H9 (cell line): ENCODE measurements at regions not wholly inside any gene's neighbourhood (a gene's known extent, or its start where the extent isn't known, plus 50 kb on each side); places are given as distances from the start of the nearest gene placed in this dataset.
A peak's percentile ranks its signal among the peaks of the same experiment; 100 is the strongest.

Experiments
- DNase-seq: peaks from one replicate; pipeline ENCODE4 v3.0.0-alpha.2; 2017
- H2AFZ ChIP-seq: one replicate; pipeline ENCODE4 v1.6.1; 2013; ENCODE audit warnings: mild to moderate bottlenecking, low read length, control low read depth, moderate library complexity
- H2AK5ac ChIP-seq: 2 replicates; pipeline ENCODE4 v1.6.1; 2013; ENCODE audit warnings: low read length, control low read depth, mixed read lengths; ENCODE audit not compliant: insufficient read length
- H2BK120ac ChIP-seq: one replicate; pipeline ENCODE4 v1.6.1; 2013; ENCODE audit warnings: low read depth, mild to moderate bottlenecking, low read length, control low read depth, inconsistent platforms; ENCODE audit not compliant: poor library complexity, severe bottlenecking
- H2BK12ac ChIP-seq: 2 replicates; pipeline ENCODE4 v1.6.1; 2013; ENCODE audit warnings: low read length, control low read depth, mixed read lengths, low read depth; ENCODE audit not compliant: insufficient read length
- H2BK15ac ChIP-seq: 2 replicates; pipeline ENCODE4 v1.6.1; 2013; ENCODE audit warnings: low read depth, low read length, control low read depth
- H2BK20ac ChIP-seq: one replicate; pipeline ENCODE4 v1.6.1; 2013; ENCODE audit warnings: low read depth, mild to moderate bottlenecking, low read length, control low read depth, inconsistent platforms; ENCODE audit not compliant: poor library complexity, severe bottlenecking
- H2BK5ac ChIP-seq: 2 replicates; pipeline ENCODE4 v1.6.1; 2013; ENCODE audit warnings: low read length, control low read depth, mixed read lengths; ENCODE audit not compliant: insufficient read length
- H3K14ac ChIP-seq: 2 replicates; pipeline ENCODE4 v1.6.1; 2013; ENCODE audit warnings: low read length, control low read depth; ENCODE audit not compliant: insufficient read depth
- H3K18ac ChIP-seq: 2 replicates; pipeline ENCODE4 v1.6.1; 2013; ENCODE audit warnings: low read depth, mild to moderate bottlenecking, mixed read lengths, low read length, control low read depth; ENCODE audit not compliant: insufficient read length
- H3K23ac ChIP-seq: 2 replicates; pipeline ENCODE4 v1.6.1; 2013; ENCODE audit warnings: low read length, control low read depth, mixed read lengths, low read depth; ENCODE audit not compliant: insufficient read length
- H3K23me2 ChIP-seq: 2 replicates; pipeline ENCODE4 v1.6.1; 2013; ENCODE audit warnings: low read depth, mild to moderate bottlenecking, mixed read lengths, low read length, control low read depth; ENCODE audit not compliant: insufficient read length, poor library complexity, severe bottlenecking
- H3K27ac ChIP-seq: 2 replicates; pipeline ENCODE4 v1.5.1; 2013; ENCODE audit warnings: low read length, control low read depth, mixed read lengths, low read depth; ENCODE audit not compliant: insufficient read length
- H3K27me3 ChIP-seq: 2 replicates; pipeline ENCODE4 v1.6.1; 2013; ENCODE audit warnings: low read length, control low read depth, inconsistent platforms; ENCODE audit not compliant: insufficient read depth
- H3K4ac ChIP-seq: 2 replicates; pipeline ENCODE4 v1.6.1; 2013; ENCODE audit warnings: low read depth, mild to moderate bottlenecking, control low read depth, inconsistent platforms, low read length, moderate library complexity
- H3K4me1 ChIP-seq: 2 replicates; pipeline ENCODE4 v1.6.1; 2013; ENCODE audit warnings: low read length, control low read depth, inconsistent platforms; ENCODE audit not compliant: insufficient read depth
- H3K4me2 ChIP-seq: 2 replicates; pipeline ENCODE4 v1.6.1; 2013; ENCODE audit warnings: low read length, control low read depth, mixed read lengths; ENCODE audit not compliant: insufficient read length, insufficient read depth
- H3K56ac ChIP-seq: 2 replicates; pipeline ENCODE4 v1.6.1; 2013; ENCODE audit warnings: low read depth, mild to moderate bottlenecking, mixed read lengths, low read length, control low read depth; ENCODE audit not compliant: insufficient read length
- H3K79me1 ChIP-seq: 2 replicates; pipeline ENCODE4 v1.6.1; 2013; ENCODE audit warnings: low read depth, mild to moderate bottlenecking, moderate library complexity, low read length, control low read depth, inconsistent platforms; ENCODE audit not compliant: insufficient read depth, poor library complexity, severe bottlenecking
- H3K79me2 ChIP-seq: 2 replicates; pipeline ENCODE4 v1.6.1; 2013; ENCODE audit warnings: low read length, control low read depth, inconsistent platforms; ENCODE audit not compliant: insufficient read depth
- H3K9ac ChIP-seq: 2 replicates; pipeline ENCODE4 v1.6.1; 2013; ENCODE audit warnings: low read length, control low read depth, mixed read lengths; ENCODE audit not compliant: insufficient read length; ENCODE audit errors: extremely low read depth
- H3K9me3 ChIP-seq: one replicate; pipeline ENCODE4 v1.6.1; 2013; ENCODE audit warnings: low read depth, low read length, inconsistent platforms; ENCODE audit not compliant: control insufficient read depth
- H3T11ph ChIP-seq: one replicate; pipeline ENCODE4 v1.6.1; 2013; ENCODE audit warnings: mild to moderate bottlenecking, low read length, control low read depth, inconsistent platforms
- H4K20me1 ChIP-seq: one replicate; pipeline ENCODE4 v1.6.1; 2013; ENCODE audit not compliant: control insufficient read depth, insufficient read length, insufficient read depth
- H4K5ac ChIP-seq: 2 replicates; pipeline ENCODE4 v1.6.1; 2013; ENCODE audit warnings: low read depth, mild to moderate bottlenecking, mixed read lengths, low read length, control low read depth; ENCODE audit not compliant: insufficient read length
- H4K8ac ChIP-seq: replicated peaks from 2 replicates; pipeline ENCODE4 v1.6.1; 2013; ENCODE audit warnings: low read length, control low read depth, mixed read lengths, low read depth; ENCODE audit not compliant: insufficient read length
- H4K91ac ChIP-seq: 2 replicates; pipeline ENCODE4 v1.6.1; 2013; ENCODE audit warnings: low read depth, mild to moderate bottlenecking, moderate library complexity, mixed read lengths, low read length, control low read depth; ENCODE audit not compliant: insufficient read length
- H3K27ac Mint-ChIP-seq, 3 experiments: 2 replicates in 2 of 3; 3 replicates in 1 of 3; pipeline ENCODE4 v1.8.0; 2020 to 2021; ENCODE audit warnings: mixed read lengths in 3 of 3, mild to moderate bottlenecking in 1 of 3, moderate library complexity in 1 of 3
- H3K27me3 Mint-ChIP-seq: 2 replicates; pipeline ENCODE4 v1.8.0; 2021; ENCODE audit warnings: low read depth, mild to moderate bottlenecking, moderate library complexity, mixed read lengths
- H3K36me3 Mint-ChIP-seq, 3 experiments: 2 replicates in 2 of 3; 3 replicates in 1 of 3; pipeline ENCODE4 v1.8.0; 2020 to 2021; ENCODE audit warnings: low read depth in 3 of 3, mixed read lengths in 3 of 3; ENCODE audit not compliant: insufficient read depth in 1 of 3
- H3K4me1 Mint-ChIP-seq, 2 experiments: 2 replicates each; pipeline ENCODE4 v1.8.0; 2020; ENCODE audit warnings: mixed read lengths in 2 of 2
- H3K4me3 Mint-ChIP-seq, 2 experiments: 2 replicates in 1 of 2; 3 replicates in 1 of 2; pipeline ENCODE4 v1.8.0; 2020 to 2021; ENCODE audit warnings: mild to moderate bottlenecking in 2 of 2, mixed read lengths in 2 of 2, moderate library complexity in 1 of 2
- H3K9me3 Mint-ChIP-seq, 2 experiments: 2 replicates in 1 of 2; 3 replicates in 1 of 2; pipeline ENCODE4 v1.8.0; 2020; ENCODE audit warnings: mild to moderate bottlenecking in 2 of 2, mixed read lengths in 2 of 2, moderate library complexity in 1 of 2
- WGBS: extraction: QIAGEN DNeasy Blood & Tissue Kit; methylation state at CpG from one replicate; pipeline ENCODE4 v1.1.7; 2013; ENCODE audit warnings: missing lambda C conversion rate, low lambda C conversion rate, mixed read lengths; ENCODE audit not compliant: insufficient read length; ENCODE audit errors: extremely low coverage; 5-methylcytosine and 5-hydroxymethylcytosine counted together
- TF ChIP-seq, protein P1 (sequence below): fragments of 200-600 bp; sonication (generic); conservative IDR thresholded peaks from 3 replicates; pipeline ENCODE4 v1.8.0; 2021; ENCODE audit warnings: antibody characterized with exemption, mild to moderate bottlenecking

DNA sequence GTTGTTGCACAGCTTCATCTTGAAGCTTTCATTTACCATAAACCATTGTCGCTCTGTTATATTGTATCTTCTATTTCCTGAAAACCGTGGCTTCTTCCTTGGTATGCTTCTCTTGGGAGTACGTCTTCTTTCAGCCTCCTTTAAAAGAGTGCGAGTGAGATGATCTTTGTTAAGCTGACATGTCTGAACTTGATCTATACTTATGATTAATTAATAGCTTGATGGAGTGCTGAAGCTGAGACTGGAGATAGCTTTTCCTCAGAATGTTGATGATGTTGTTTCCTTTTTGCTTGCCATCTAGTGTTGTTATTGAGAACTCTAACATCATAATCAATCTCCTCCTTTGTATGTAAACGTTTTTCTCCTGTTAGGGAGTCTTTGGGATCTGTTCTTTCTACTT lies 529.3 kb upstream of the SPRY2 start:
- Mint-ChIP-seq H3K9me3 (no peaks in the 10 kb centered on the region), H3K27ac (peak overlapping the region in 1 of 3 experiments; percentile 57; a peak in 1 of 7 replicates), H3K36me3 (no peaks in the 10 kb centered on the region), H3K4me3 (no peak overlapping the region), H3K4me1 (peaks cover 0 to 4% of the 10 kb centered on the region in 2 experiments; a peak in 1 of 4 replicates), H3K27me3 (no peaks in the 10 kb centered on the region)
- Histone ChIP-seq H3K18ac (no peak overlapping the region), H3K79me2 (no peaks in the 10 kb centered on the region), H2BK120ac (no peak overlapping the region), H3K23me2 (no peaks in the 10 kb centered on the region), H2BK5ac (no peak overlapping the region), H3K9ac (no peak overlapping the region), H3K23ac (no peak overlapping the region), H3T11ph (no peak overlapping the region), H2BK12ac (no peak overlapping the region), H4K5ac (no peak overlapping the region), H3K79me1 (no peaks in the 10 kb centered on the region), H3K4me1 (no peaks in the 10 kb centered on the region), H2AFZ (no peak overlapping the region), H4K8ac (no peak overlapping the region), H4K20me1 (no peaks in the 10 kb centered on the region), H3K14ac (no peak overlapping the region), H3K27me3 (no peaks in the 10 kb centered on the region), H3K4me2 (no peak overlapping the region), H2BK20ac (no peak overlapping the region), H3K56ac (no peak overlapping the region), H4K91ac (no peak overlapping the region), H3K27ac (no peak overlapping the region), H2AK5ac (no peak overlapping the region), H3K9me3 (no peaks in the 10 kb centered on the region), H2BK15ac (no peak overlapping the region), H3K4ac (no peak overlapping the region)
- TF ChIP-seq, protein P1, sequence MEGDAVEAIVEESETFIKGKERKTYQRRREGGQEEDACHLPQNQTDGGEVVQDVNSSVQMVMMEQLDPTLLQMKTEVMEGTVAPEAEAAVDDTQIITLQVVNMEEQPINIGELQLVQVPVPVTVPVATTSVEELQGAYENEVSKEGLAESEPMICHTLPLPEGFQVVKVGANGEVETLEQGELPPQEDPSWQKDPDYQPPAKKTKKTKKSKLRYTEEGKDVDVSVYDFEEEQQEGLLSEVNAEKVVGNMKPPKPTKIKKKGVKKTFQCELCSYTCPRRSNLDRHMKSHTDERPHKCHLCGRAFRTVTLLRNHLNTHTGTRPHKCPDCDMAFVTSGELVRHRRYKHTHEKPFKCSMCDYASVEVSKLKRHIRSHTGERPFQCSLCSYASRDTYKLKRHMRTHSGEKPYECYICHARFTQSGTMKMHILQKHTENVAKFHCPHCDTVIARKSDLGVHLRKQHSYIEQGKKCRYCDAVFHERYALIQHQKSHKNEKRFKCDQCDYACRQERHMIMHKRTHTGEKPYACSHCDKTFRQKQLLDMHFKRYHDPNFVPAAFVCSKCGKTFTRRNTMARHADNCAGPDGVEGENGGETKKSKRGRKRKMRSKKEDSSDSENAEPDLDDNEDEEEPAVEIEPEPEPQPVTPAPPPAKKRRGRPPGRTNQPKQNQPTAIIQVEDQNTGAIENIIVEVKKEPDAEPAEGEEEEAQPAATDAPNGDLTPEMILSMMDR: no peak
- DNase-seq: no peak
- WGBS: no CpG with 5 or more reads among the region's 5 CpGs
